H1 (cell line): ENCODE measurements at regions not wholly inside any gene's neighbourhood (a gene's known extent, or its start where the extent isn't known, plus 50 kb on each side); places are given as distances from the start of the nearest gene placed in this dataset.

Experiments
- CTCF ChIA-PET: fragments of 300-600 bp; sonication (Branson Sonifier 250); formaldehyde crosslinking; loops from one replicate; lab custom pipeline; 2021; ENCODE audit not compliant: partially characterized antibody; lab: Charles Lee
- POLR2A ChIA-PET: fragments of 300-600 bp; sonication (Branson Sonifier 250); formaldehyde crosslinking; loops from one replicate; lab custom pipeline; 2021; ENCODE audit warnings: inconsistent platforms; ENCODE audit not compliant: partially characterized antibody; lab: Charles Lee
- DNase-seq, 2 experiments: peaks; one replicate each; pipeline versions ENCODE4 v3.0.0 to v3.0.0-alpha.2; 2010 to 2022; ENCODE audit warnings: low spot score in 2 of 2, low read depth in 1 of 2, mixed read lengths in 1 of 2
- FAIRE-seq: peaks from 2 replicates; lab custom pipeline; 2011; peaks lifted over from hg19 to GRCh38; lab: Jason Lieb, UNC
- H2AFZ ChIP-seq: 2 replicates; pipeline ENCODE4 v1.8.1; 2012; ENCODE audit warnings: low read length, inconsistent platforms
- H2AK5ac ChIP-seq: 2 replicates; pipeline ENCODE4 v1.6.1; 2013; ENCODE audit warnings: low read depth, low read length
- H2BK120ac ChIP-seq: replicated peaks from 2 replicates; pipeline ENCODE3; 2013; ENCODE audit warnings: low read depth, low read length, inconsistent platforms
- H2BK12ac ChIP-seq: 2 replicates; pipeline ENCODE4 v1.6.1; 2013; ENCODE audit warnings: low read depth, low read length
- H2BK15ac ChIP-seq: 2 replicates; pipeline ENCODE4 v1.6.1; 2013; ENCODE audit warnings: low read length
- H2BK20ac ChIP-seq: 2 replicates; pipeline ENCODE4 v1.6.1; 2013; ENCODE audit warnings: low read length
- H2BK5ac ChIP-seq: 2 replicates; pipeline ENCODE4 v1.6.1; 2013; ENCODE audit warnings: low read depth, low read length
- H3K14ac ChIP-seq: 2 replicates; pipeline ENCODE4 v1.6.1; 2013; ENCODE audit warnings: inconsistent platforms; ENCODE audit not compliant: insufficient read length
- H3K18ac ChIP-seq: 2 replicates; pipeline ENCODE4 v1.6.1; 2013; ENCODE audit warnings: low read length; ENCODE audit errors: extremely low read depth
- H3K23ac ChIP-seq: 2 replicates; pipeline ENCODE4 v1.6.1; 2013; ENCODE audit warnings: inconsistent platforms; ENCODE audit not compliant: insufficient read length
- H3K23me2 ChIP-seq: 2 replicates; pipeline ENCODE4 v1.6.1; 2013; ENCODE audit warnings: low read depth, low read length
- H3K27ac ChIP-seq: 2 replicates; pipeline ENCODE4 v1.6.1; 2011; ENCODE audit warnings: low read depth, low read length, inconsistent platforms
- H3K27me3 ChIP-seq, 4 experiments: replicated peaks in 1 of 4; 1 replicate in 1 of 4; 2 replicates in 3 of 4; pipeline versions ENCODE4 v1.6.1 to v1.8.1; 2011 to 2013; ENCODE audit warnings: low read length in 3 of 4, mild to moderate bottlenecking in 3 of 4, inconsistent platforms in 2 of 4, mixed read lengths in 2 of 4, moderate library complexity in 1 of 4; ENCODE audit not compliant: control insufficient read depth in 3 of 4, insufficient read depth in 3 of 4; ENCODE audit errors: extremely low read depth in 1 of 4
- H3K36me3 ChIP-seq, 4 experiments: 2 replicates each; pipeline versions ENCODE4 v1.6.1 to v1.8.1; 2011 to 2013; ENCODE audit warnings: mild to moderate bottlenecking in 4 of 4, low read length in 3 of 4, moderate library complexity in 2 of 4, control low read depth in 1 of 4, inconsistent platforms in 1 of 4; ENCODE audit not compliant: insufficient read depth in 4 of 4, control insufficient read depth in 2 of 4
- H3K4ac ChIP-seq: replicated peaks from 2 replicates; pipeline ENCODE3; 2013; ENCODE audit warnings: low read length, low read depth, mixed read lengths, inconsistent platforms; ENCODE audit not compliant: insufficient read length
- H3K4me1 ChIP-seq, 4 experiments: replicated peaks in 1 of 4; 1 replicate in 1 of 4; 2 replicates in 3 of 4; pipeline versions ENCODE4 v1.6.1 to v1.8.1; 2011 to 2013; ENCODE audit warnings: low read length in 3 of 4, inconsistent platforms in 2 of 4, mixed read lengths in 1 of 4; ENCODE audit not compliant: insufficient read depth in 4 of 4, control insufficient read depth in 3 of 4
- H3K4me2 ChIP-seq, 2 experiments: 2 replicates each; pipeline versions ENCODE4 v1.6.1 to v1.8.1; 2011 to 2013; ENCODE audit warnings: low read depth in 2 of 2, low read length in 2 of 2, control low read depth in 1 of 2, inconsistent platforms in 1 of 2, mild to moderate bottlenecking in 1 of 2; ENCODE audit not compliant: insufficient read depth in 1 of 2
- H3K4me3 ChIP-seq, 4 experiments: fragments of 200-600, 300-600 bp in 1 of 4; sonication (generic), shearing (Covaris generic), sonication (Bioruptor Twin) in 1 of 4; 2 replicates each; pipeline versions ENCODE4 v1.5.1 to v1.8.1; 2011 to 2016; ENCODE audit warnings: low read length in 4 of 4, low read depth in 3 of 4, control low read depth in 2 of 4, inconsistent platforms in 2 of 4, mild to moderate bottlenecking in 2 of 4, mixed read lengths in 1 of 4, moderate library complexity in 1 of 4; ENCODE audit not compliant: insufficient read depth in 2 of 4; ENCODE audit errors: extremely low read depth in 1 of 4
- H3K56ac ChIP-seq: replicated peaks from 2 replicates; pipeline ENCODE3; 2013; ENCODE audit warnings: low read depth, mild to moderate bottlenecking, mixed read lengths, low read length, inconsistent platforms; ENCODE audit not compliant: insufficient read length
- H3K79me1 ChIP-seq: 2 replicates; pipeline ENCODE4 v1.6.1; 2013; ENCODE audit warnings: low read depth, low read length, control low read depth
- H3K79me2 ChIP-seq, 2 experiments: 2 replicates each; pipeline versions ENCODE4 v1.6.1 to v1.8.1; 2012 to 2013; ENCODE audit warnings: low read length in 2 of 2, mild to moderate bottlenecking in 2 of 2, inconsistent platforms in 1 of 2; ENCODE audit not compliant: insufficient read depth in 2 of 2, control insufficient read depth in 1 of 2
- H3K9ac ChIP-seq, 4 experiments: replicated peaks in 1 of 4; 1 replicate in 1 of 4; 2 replicates in 3 of 4; pipeline versions ENCODE4 v1.6.1 to v1.8.1; 2011 to 2013; ENCODE audit warnings: low read depth in 3 of 4, low read length in 3 of 4, control low read depth in 2 of 4, mild to moderate bottlenecking in 2 of 4, moderate library complexity in 2 of 4, inconsistent platforms in 1 of 4; ENCODE audit errors: extremely low read depth in 1 of 4
- H3K9me3 ChIP-seq, 2 experiments: 2 replicates each; pipeline versions ENCODE4 v1.6.1 to v1.8.1; 2012 to 2013; ENCODE audit warnings: mild to moderate bottlenecking in 2 of 2, moderate library complexity in 2 of 2, control low read depth in 1 of 2, inconsistent platforms in 1 of 2, low read depth in 1 of 2, low read length in 1 of 2, mixed read lengths in 1 of 2; ENCODE audit not compliant: insufficient read depth in 2 of 2
- H4K20me1 ChIP-seq, 2 experiments: replicated peaks in 1 of 2; 2 replicates each; pipeline versions ENCODE3 to v1.8.1; 2011 to 2013; ENCODE audit warnings: inconsistent platforms in 2 of 2, low read length in 2 of 2, mild to moderate bottlenecking in 1 of 2; ENCODE audit not compliant: insufficient read depth in 2 of 2, control insufficient read depth in 1 of 2
- H4K5ac ChIP-seq: 2 replicates; pipeline ENCODE4 v1.6.1; 2013; ENCODE audit warnings: low read length, low read depth, mixed read lengths, inconsistent platforms; ENCODE audit not compliant: insufficient read length
- H4K8ac ChIP-seq: 2 replicates; pipeline ENCODE4 v1.8.0; 2013; ENCODE audit warnings: mild to moderate bottlenecking, moderate library complexity, low read length, inconsistent platforms; ENCODE audit not compliant: insufficient read depth; ENCODE audit errors: extremely low read depth
- H4K91ac ChIP-seq: replicated peaks from 2 replicates; pipeline ENCODE3; 2013; ENCODE audit warnings: low read length, mixed read lengths, inconsistent platforms; ENCODE audit not compliant: insufficient read length
- ATF2 ChIP-seq: IDR thresholded peaks from 2 replicates; pipeline ENCODE4 v1.6.1; 2012; ENCODE audit warnings: low read length, inconsistent platforms
- BCL11A ChIP-seq, 2 experiments: IDR thresholded peaks; one replicate each; pipeline ENCODE4 v1.6.1; 2011; ENCODE audit warnings: low read depth in 2 of 2, low read length in 2 of 2, mild to moderate bottlenecking in 2 of 2
- CTCF ChIP-seq, 3 experiments: IDR thresholded peaks; 1 replicate in 2 of 3; 2 replicates in 1 of 3; pipeline versions ENCODE4 v1.5.1 to v1.6.1; 2011; ENCODE audit warnings: low read length in 3 of 3, mild to moderate bottlenecking in 3 of 3, inconsistent platforms in 2 of 3, low read depth in 1 of 3, moderate library complexity in 1 of 3; ENCODE audit not compliant: insufficient read depth in 1 of 3; ENCODE audit errors: control extremely low read depth in 1 of 3
- GTF2F1 ChIP-seq: IDR thresholded peaks from 2 replicates; pipeline ENCODE4 v1.6.1; 2012; ENCODE audit warnings: low read depth, low read length, improper control_type of control experiment, borderline replicate concordance
- MAX ChIP-seq: IDR thresholded peaks from 2 replicates; pipeline ENCODE4 v1.6.1; 2012; ENCODE audit warnings: inconsistent platforms
- SIRT6 ChIP-seq: IDR thresholded peaks from one replicate; pipeline ENCODE4 v1.7.1; 2012; ENCODE audit warnings: low read length, inconsistent platforms
- TAF1 ChIP-seq: IDR thresholded peaks from 2 replicates; pipeline ENCODE4 v1.6.1; 2011; ENCODE audit warnings: mild to moderate bottlenecking, low read depth, low read length
- WGBS, 2 experiments: shearing (Covaris generic) in 1 of 2; methylation state at CpG; one replicate each; pipeline versions ENCODE4 v1.1.6 to v1.1.7; 2013 to 2015; ENCODE audit warnings: low lambda C conversion rate in 2 of 2, mixed read lengths in 2 of 2, inconsistent platforms in 1 of 2, low coverage in 1 of 2, missing lambda C conversion rate in 1 of 2; ENCODE audit not compliant: insufficient replicate concordance in 2 of 2, insufficient coverage in 1 of 2, insufficient read length in 1 of 2; ENCODE audit errors: extremely low coverage in 1 of 2, missing lambda C conversion rate in 1 of 2; 5-methylcytosine and 5-hydroxymethylcytosine counted together

- H4K91ac ChIP-seq: no peak overlapping the region
- H3K9ac ChIP-seq: no peak overlapping the region
- no peak overlapping the region for H2BK120ac ChIP-seq
- no peaks in the 10 kb centered on the region for H4K20me1 ChIP-seq
- no peak overlapping the region for H3K27ac ChIP-seq
- H3K4ac ChIP-seq: no peak overlapping the region
- H2AFZ ChIP-seq: no peak overlapping the region; the same call in 1 of the 2 replicates
- no peaks in the 10 kb centered on the region for H3K79me2 ChIP-seq
- H2BK20ac ChIP-seq: no peak overlapping the region
- H3K4me1 ChIP-seq: no peaks in the 10 kb centered on the region
- H3K27me3 ChIP-seq: no peaks in the 10 kb centered on the region
- H2AK5ac ChIP-seq: no peak overlapping the region
- H3K36me3 ChIP-seq: no peaks in the 10 kb centered on the region
- FAIRE-seq (no peak), DNase-seq (no peak)
- no peak overlapping the region for H3K4me2 ChIP-seq
- ChIA-PET POLR2A (no interaction called here), CTCF (no interaction called here)
- no peak overlapping the region for H3K56ac ChIP-seq
- H4K8ac ChIP-seq: no peak overlapping the region
- 87% methylated on average over 2 of the region's 2 CpGs; no CpG with 5 or more reads in 1 of the 2 experiments for WGBS, 2 experiments
- no peak overlapping the region for H4K5ac ChIP-seq
- no peak overlapping the region for H3K23ac ChIP-seq
- H2BK12ac ChIP-seq: no peak overlapping the region
- no peaks in the 10 kb centered on the region for H3K79me1 ChIP-seq
- H2BK15ac ChIP-seq: no peak overlapping the region
- no peak overlapping the region for H3K14ac ChIP-seq
- no peak for TF ChIP-seq ATF2
- TF ChIP-seq GTF2F1: no peak
- TF ChIP-seq SIRT6: no peak
- TF ChIP-seq TAF1: no peak
- TF ChIP-seq CTCF (IDR thresholded peaks at IDR 0.05; ENCODE audit: control extremely low read depth in 1 of 3, insufficient read depth in 1 of 3, low read depth in 1 of 3, low read length in 3 of 3): no peak
- no peak for TF ChIP-seq BCL11A (IDR thresholded peaks at IDR 0.05; ENCODE audit: low read depth in 2 of 2, low read length in 2 of 2)
- TF ChIP-seq MAX: no peak
- H3K23me2 ChIP-seq: no peaks in the 10 kb centered on the region; the same call in 1 of the 2 replicates
- H3K18ac ChIP-seq: no peak overlapping the region
- H2BK5ac ChIP-seq: no peak overlapping the region
- H3K4me3 ChIP-seq: no peak overlapping the region
- H3K9me3 ChIP-seq: no peaks in the 10 kb centered on the region
Measured at GRCh38 chr13:61648547-61648946, 232.9 kb upstream of the PCDH20 start.
